SH-SY5Y (cell line): ENCODE measurements at regions not wholly inside any gene's neighbourhood (a gene's known extent, or its start where the extent isn't known, plus 50 kb on each side); places are given as distances from the start of the nearest gene placed in this dataset.

Source experiments
- GATA2 ChIP-seq: IDR thresholded peaks from 2 replicates; pipeline ENCODE4 v1.6.1; 2011; ENCODE audit warnings: mild to moderate bottlenecking, low read depth, low read length
- GATA3 ChIP-seq: IDR thresholded peaks from 2 replicates; pipeline ENCODE4 v1.6.1; 2011; ENCODE audit warnings: low read depth, mild to moderate bottlenecking, low read length, moderate library complexity

GRCh38 chrX:41009850-41010846 is 75.1 kb upstream of the USP9X start:
- no peak for TF ChIP-seq GATA2
- no peak for TF ChIP-seq GATA3
